ENCODE measurements at regions not wholly inside any gene's neighbourhood (a gene's known extent, or its start where the extent isn't known, plus 50 kb on each side); places are given as distances from the start of the nearest gene placed in this dataset.

DNA sequence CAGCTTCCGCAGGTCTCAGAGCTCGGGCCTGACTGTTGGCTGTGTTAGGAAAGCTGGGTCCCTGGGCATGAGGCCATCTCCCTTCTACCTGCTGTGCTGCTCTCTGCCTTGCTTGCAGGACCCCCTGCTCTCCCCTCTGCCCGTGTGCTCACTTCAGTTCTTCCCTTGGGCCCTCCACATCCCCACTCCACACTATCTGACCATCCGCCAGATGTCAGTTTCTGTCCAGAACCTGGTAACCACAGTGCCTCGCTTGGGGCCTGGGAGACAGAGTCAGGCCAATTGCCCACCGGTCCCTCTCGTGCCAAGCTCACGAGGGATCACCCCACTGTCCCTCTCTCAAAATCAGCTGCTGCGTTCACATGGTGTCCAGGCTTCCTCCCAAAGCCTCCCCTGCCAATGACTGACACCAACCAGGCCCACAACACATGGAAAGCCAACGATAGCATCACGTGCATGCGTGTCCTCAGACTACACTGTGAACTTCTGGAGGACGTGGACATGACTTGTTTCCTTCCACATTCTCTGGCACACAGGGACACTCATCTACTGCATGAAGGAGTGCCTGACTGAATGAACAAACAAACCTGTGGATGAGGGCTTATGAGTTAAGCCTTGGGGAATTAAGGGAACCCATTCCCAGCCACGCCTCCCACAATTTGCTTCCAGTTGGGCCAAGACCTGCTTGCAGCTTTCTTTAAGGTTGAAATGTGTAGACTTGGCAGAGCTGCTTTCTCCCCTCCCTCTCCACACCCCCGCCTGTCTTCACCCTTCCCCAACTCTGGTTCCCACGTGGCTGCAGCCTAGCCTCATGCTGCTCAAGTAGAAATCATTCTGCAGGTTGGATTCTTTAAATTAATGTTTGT, 72.5 kb upstream of the ZNF423 start:
- no peak for TF ChIP-seq EZH2phosphoT487 (IDR thresholded peaks at IDR 0.05; ENCODE audit: low read depth)
- TF ChIP-seq, protein P1, sequence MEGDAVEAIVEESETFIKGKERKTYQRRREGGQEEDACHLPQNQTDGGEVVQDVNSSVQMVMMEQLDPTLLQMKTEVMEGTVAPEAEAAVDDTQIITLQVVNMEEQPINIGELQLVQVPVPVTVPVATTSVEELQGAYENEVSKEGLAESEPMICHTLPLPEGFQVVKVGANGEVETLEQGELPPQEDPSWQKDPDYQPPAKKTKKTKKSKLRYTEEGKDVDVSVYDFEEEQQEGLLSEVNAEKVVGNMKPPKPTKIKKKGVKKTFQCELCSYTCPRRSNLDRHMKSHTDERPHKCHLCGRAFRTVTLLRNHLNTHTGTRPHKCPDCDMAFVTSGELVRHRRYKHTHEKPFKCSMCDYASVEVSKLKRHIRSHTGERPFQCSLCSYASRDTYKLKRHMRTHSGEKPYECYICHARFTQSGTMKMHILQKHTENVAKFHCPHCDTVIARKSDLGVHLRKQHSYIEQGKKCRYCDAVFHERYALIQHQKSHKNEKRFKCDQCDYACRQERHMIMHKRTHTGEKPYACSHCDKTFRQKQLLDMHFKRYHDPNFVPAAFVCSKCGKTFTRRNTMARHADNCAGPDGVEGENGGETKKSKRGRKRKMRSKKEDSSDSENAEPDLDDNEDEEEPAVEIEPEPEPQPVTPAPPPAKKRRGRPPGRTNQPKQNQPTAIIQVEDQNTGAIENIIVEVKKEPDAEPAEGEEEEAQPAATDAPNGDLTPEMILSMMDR (IDR thresholded peaks at IDR 0.05; ENCODE audit: low read depth, low read length) = no peak

Measured in OCI-LY3 (cell line).